ENCODE measurements at regions not wholly inside any gene's neighbourhood (a gene's known extent, or its start where the extent isn't known, plus 50 kb on each side); places are given as distances from the start of the nearest gene placed in this dataset.

DNA sequence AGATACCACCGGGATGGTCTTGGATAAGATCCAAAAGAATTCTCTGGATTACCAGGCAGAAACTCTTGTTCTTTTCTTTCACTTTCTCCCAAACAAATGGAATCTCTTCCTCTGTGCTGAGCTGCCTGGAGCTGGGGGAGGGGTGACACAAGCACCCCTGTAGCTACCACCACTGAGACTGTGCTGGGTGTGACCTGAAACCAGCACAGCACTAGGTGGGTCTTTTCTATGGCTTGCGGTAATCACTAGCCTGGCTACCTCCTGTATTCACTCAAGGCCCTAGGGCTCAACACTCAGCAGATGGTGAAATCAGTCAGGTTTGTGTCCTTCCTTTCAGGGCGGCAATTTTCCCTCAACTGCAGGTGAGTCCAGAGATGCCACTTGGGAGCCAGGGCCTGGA is 122.4 kb upstream of the CENPW start:
- TF ChIP-seq, protein P1, sequence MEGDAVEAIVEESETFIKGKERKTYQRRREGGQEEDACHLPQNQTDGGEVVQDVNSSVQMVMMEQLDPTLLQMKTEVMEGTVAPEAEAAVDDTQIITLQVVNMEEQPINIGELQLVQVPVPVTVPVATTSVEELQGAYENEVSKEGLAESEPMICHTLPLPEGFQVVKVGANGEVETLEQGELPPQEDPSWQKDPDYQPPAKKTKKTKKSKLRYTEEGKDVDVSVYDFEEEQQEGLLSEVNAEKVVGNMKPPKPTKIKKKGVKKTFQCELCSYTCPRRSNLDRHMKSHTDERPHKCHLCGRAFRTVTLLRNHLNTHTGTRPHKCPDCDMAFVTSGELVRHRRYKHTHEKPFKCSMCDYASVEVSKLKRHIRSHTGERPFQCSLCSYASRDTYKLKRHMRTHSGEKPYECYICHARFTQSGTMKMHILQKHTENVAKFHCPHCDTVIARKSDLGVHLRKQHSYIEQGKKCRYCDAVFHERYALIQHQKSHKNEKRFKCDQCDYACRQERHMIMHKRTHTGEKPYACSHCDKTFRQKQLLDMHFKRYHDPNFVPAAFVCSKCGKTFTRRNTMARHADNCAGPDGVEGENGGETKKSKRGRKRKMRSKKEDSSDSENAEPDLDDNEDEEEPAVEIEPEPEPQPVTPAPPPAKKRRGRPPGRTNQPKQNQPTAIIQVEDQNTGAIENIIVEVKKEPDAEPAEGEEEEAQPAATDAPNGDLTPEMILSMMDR (IDR thresholded peaks at IDR 0.05): no peak
- TF ChIP-seq POLR2A (IDR thresholded peaks at IDR 0.05): no peak
- no peak for TF ChIP-seq POLR2AphosphoS5 (IDR thresholded peaks at IDR 0.05)
